ENCODE measurements at regions not wholly inside any gene's neighbourhood (a gene's known extent, or its start where the extent isn't known, plus 50 kb on each side); places are given as distances from the start of the nearest gene placed in this dataset.

DNA sequence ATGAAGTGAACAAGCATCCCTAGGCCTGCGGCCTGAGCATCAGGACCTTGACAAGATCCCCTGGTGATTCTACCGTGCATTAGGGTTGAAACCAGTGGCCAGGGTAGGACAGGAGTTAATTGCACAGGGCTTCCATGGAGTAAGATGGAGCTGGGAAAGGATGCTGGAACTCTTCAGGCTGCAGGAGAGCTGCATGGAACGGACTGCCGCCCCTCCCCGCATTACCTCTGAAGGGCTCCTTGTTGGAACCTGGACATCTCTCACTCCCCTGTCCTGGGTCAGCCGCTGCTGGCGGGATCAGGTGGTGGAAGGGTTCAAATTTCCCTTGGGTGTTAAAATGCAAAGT, 156.6 kb upstream of the ID2 start:
- H3K4me3 ChIP-seq (ENCODE audit: low read length), result no peak overlapping the region
- peaks cover 3% of the 10 kb centered on the region for H3K4me1 ChIP-seq (ENCODE audit: control insufficient read depth, insufficient read depth, low read length)
- peaks cover 20% of the 10 kb centered on the region for H3K27me3 ChIP-seq (ENCODE audit: control insufficient read depth, insufficient read depth, low read length)
- H3K36me3 ChIP-seq (ENCODE audit: insufficient read depth, low read length), result no peaks in the 10 kb centered on the region
- no peaks in the 10 kb centered on the region for H3K9me3 ChIP-seq (replicated peaks; ENCODE audit: low read length)
- no peak overlapping the region for H3K9ac ChIP-seq (ENCODE audit: low read depth, low read length)
- no peak overlapping the region for H3K4me2 ChIP-seq (ENCODE audit: low read length)

DNA sequence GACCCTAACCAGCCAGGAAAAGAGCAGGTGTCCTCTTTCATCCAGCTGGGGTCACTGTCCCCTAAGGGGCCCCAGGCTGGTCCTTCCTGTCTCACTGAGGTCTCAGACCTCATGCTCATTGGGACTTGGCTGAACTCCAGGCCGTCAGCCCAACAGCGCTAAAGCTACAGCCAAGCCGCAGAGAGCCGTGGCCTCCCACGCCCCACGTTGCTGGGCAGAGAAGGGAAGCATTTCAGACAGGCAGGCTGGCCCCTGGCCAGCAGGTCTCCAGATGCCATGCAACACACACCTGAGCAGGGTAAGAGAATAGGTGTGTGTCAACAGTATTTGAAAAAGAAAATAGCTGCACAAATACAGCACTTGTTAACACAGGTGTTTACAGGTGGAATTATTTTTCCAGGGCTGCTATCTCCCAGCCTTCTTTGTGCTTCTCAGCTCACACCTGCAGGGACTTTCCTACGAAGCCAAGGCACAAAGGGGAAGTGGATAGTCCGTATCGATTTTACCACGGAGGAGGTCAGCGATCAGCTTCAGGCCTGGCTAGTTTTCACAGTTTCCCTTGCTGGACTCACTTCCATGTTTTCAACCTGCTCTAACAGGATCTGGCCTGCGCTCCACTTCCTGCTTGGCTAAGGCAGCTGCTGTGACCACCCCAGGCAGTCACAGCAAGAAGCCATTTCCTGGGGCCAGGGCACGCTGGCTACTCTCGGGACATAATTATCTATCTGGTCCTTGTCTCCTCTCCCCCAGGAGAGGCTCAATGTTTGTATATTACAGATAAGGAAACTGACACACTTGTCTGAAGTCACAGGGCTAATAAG, 156.1 kb upstream of the ID2 start:
- Histone ChIP-seq H3K9me3 (replicated peaks; ENCODE audit: low read length) (no peaks in the 10 kb centered on the region), H3K36me3 (ENCODE audit: insufficient read depth, low read length) (no peaks in the 10 kb centered on the region), H3K4me3 (ENCODE audit: low read length) (no peak overlapping the region), H3K4me1 (ENCODE audit: control insufficient read depth, insufficient read depth, low read length) (peaks cover 3% of the 10 kb centered on the region), H3K27me3 (ENCODE audit: control insufficient read depth, insufficient read depth, low read length) (peaks cover 15% of the 10 kb centered on the region), H3K4me2 (ENCODE audit: low read length) (no peak overlapping the region), H3K9ac (ENCODE audit: low read depth, low read length) (no peak overlapping the region)

DNA sequence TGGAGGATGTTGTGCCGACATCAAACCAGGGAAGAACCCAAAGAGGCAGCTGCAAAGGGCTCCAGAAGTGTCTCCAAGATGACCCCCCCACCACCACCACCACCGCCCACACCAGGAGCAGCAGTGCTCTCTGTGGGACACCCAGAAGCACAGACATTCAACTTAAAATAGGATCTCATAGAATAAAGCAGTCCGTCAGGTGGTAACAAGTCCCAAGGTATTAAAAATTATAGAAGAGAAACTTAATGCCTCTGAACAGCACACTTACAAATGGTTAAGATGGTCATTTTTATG, 155.5 kb upstream of the ID2 start:
- Histone ChIP-seq H3K4me2 (ENCODE audit: low read length) (no peak overlapping the region), H3K36me3 (ENCODE audit: insufficient read depth, low read length) (no peaks in the 10 kb centered on the region), H3K9ac (ENCODE audit: low read depth, low read length) (no peak overlapping the region), H3K9me3 (replicated peaks; ENCODE audit: low read length) (peaks cover 3% of the 10 kb centered on the region), H3K27me3 (ENCODE audit: control insufficient read depth, insufficient read depth, low read length) (peaks cover 14% of the 10 kb centered on the region), H3K4me3 (ENCODE audit: low read length) (no peak overlapping the region), H3K4me1 (ENCODE audit: control insufficient read depth, insufficient read depth, low read length) (peaks cover 3% of the 10 kb centered on the region)

DNA sequence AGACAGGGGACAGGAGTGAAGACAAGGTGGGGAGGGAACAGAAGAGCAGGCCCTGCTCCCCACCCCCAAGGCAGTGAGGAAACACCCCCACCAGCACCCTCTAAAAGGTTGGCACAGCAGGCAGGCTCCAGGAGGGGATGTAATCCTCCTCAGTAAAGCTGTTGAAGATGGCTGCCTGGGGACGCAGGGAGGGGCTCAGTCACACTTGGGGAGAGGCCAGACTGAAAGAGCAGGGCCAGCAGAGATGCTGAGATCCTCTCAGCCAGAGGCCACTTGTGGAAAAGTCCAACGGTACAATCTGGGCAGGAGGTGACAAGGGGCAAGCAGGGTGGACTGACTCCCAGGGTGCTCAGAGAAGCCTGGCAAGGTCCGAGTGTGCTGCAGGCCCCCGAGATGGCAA, 154.8 kb upstream of the ID2 start:
- Histone ChIP-seq H3K27me3 (ENCODE audit: control insufficient read depth, insufficient read depth, low read length) (peaks cover 12% of the 10 kb centered on the region), H3K36me3 (ENCODE audit: insufficient read depth, low read length) (no peaks in the 10 kb centered on the region), H3K4me2 (ENCODE audit: low read length) (no peak overlapping the region), H3K4me3 (ENCODE audit: low read length) (no peak overlapping the region), H3K9me3 (replicated peaks; ENCODE audit: low read length) (peaks cover 9% of the 10 kb centered on the region), H3K9ac (ENCODE audit: low read depth, low read length) (no peak overlapping the region), H3K4me1 (ENCODE audit: control insufficient read depth, insufficient read depth, low read length) (peaks cover 3% of the 10 kb centered on the region)

DNA sequence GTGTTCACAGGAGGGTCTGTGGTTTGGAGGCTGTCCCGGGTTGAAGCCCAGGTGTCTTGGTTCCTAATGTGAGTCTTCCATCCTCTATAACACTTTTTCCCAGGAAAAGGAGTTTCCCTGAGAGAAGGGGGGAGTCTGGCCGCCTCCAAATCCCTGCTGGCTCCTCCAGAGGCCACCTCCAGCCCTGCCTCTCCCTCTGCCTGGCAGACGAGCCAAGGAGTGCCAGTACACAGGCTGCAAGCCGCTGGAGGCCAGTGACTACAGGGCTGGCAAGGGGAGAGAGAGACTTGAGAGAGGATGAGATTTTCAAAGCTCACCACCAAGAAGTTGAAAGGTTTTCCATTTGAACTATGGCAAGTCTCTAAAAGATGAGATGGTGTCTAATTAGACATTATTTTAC, 154.2 kb upstream of the ID2 start:
- no peak overlapping the region for H3K9ac ChIP-seq (ENCODE audit: low read depth, low read length)
- H3K27me3 ChIP-seq (ENCODE audit: control insufficient read depth, insufficient read depth, low read length), result peaks cover 12% of the 10 kb centered on the region
- H3K9me3 ChIP-seq (replicated peaks; ENCODE audit: low read length), result peaks cover 11% of the 10 kb centered on the region
- H3K4me3 ChIP-seq (ENCODE audit: low read length), result no peak overlapping the region
- no peaks in the 10 kb centered on the region for H3K36me3 ChIP-seq (ENCODE audit: insufficient read depth, low read length)
- no peak overlapping the region for H3K4me2 ChIP-seq (ENCODE audit: low read length)
- peaks cover 3% of the 10 kb centered on the region for H3K4me1 ChIP-seq (ENCODE audit: control insufficient read depth, insufficient read depth, low read length)

DNA sequence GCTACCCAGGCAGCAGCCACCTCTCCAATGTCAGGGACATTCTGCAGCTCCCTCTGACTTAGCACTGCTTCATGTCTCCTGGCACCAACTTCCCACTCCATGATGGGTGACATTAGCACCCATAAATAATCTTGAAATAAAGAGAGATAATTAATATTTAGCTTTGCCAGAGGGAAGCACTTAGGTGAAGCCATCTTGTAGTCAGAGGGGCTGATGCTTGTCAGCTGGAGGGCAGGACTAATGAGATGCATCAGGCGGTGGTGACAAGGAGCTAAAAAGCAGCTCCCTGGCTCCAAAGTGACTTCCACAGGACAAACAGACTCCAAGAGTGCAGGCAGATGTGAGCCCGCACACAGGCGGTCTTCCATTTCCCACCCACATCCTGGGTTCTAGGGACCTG, 153.0 kb upstream of the ID2 start:
- Histone ChIP-seq H3K27me3 (ENCODE audit: control insufficient read depth, insufficient read depth, low read length) (peaks cover 6% of the 10 kb centered on the region), H3K4me3 (ENCODE audit: low read length) (no peak overlapping the region), H3K4me2 (ENCODE audit: low read length) (no peak overlapping the region), H3K4me1 (ENCODE audit: control insufficient read depth, insufficient read depth, low read length) (peaks cover 3% of the 10 kb centered on the region), H3K36me3 (ENCODE audit: insufficient read depth, low read length) (no peaks in the 10 kb centered on the region), H3K9ac (ENCODE audit: low read depth, low read length) (no peak overlapping the region), H3K9me3 (replicated peaks; ENCODE audit: low read length) (peaks cover 11% of the 10 kb centered on the region)

DNA sequence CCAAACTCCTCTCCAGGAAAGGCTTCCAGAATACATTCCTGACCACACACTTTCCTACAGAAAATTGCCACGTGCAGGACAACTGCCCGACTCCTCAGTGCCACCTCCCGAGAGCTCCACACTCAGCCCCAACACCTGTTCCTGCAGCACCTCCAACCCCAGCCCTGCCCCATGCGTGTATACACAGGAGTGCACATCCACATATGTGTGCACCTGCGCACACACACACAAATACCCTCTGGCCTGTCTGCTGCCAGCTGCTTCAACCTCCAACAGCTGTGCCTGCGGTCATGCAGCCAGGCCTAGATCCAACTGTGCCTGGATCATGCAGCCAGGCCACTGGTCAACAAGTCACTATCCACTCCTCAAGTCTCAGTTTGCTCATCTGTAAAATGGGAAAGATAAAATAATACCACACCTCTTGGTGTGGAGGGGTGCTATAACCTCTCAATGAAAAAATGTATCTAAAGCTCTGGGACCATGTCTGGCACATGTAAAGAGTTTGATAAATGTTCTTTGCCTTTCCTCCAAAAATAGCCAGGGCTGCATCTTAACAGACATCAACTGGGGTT, 152.1 kb upstream of the ID2 start:
- H3K36me3 ChIP-seq (ENCODE audit: insufficient read depth, low read length), result no peaks in the 10 kb centered on the region
- peaks cover 6% of the 10 kb centered on the region for H3K27me3 ChIP-seq (ENCODE audit: control insufficient read depth, insufficient read depth, low read length)
- no peak overlapping the region for H3K9ac ChIP-seq (ENCODE audit: low read depth, low read length)
- no peak overlapping the region for H3K4me2 ChIP-seq (ENCODE audit: low read length)
- H3K4me1 ChIP-seq (ENCODE audit: control insufficient read depth, insufficient read depth, low read length), result peaks cover 5% of the 10 kb centered on the region
- H3K4me3 ChIP-seq (ENCODE audit: low read length), result no peak overlapping the region
- H3K9me3 ChIP-seq (replicated peaks; ENCODE audit: low read length), result peaks cover 11% of the 10 kb centered on the region

DNA sequence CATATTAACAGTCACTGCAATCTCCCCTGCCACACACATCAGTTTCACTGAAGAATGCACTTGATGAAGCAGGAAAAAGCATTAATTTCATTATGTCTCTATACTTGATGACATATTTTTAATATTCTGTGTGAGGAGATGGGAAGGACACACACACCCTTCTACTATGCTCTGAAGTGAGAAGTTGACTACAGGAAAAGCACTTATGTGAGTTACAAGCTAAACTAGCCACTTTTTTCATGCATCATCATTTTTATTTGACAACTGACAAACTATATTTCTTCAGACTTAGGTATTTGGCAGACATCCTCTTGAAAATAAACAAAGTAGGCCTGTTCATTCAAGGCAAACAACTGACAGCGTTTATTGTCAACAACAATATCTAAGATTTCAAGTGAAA, 150.4 kb upstream of the ID2 start:
- H3K9ac ChIP-seq (ENCODE audit: low read depth, low read length), result no peak overlapping the region
- no peak overlapping the region for H3K4me2 ChIP-seq (ENCODE audit: low read length)
- H3K4me3 ChIP-seq (ENCODE audit: low read length), result no peak overlapping the region
- peaks cover 9% of the 10 kb centered on the region for H3K4me1 ChIP-seq (ENCODE audit: control insufficient read depth, insufficient read depth, low read length)
- peaks cover 6% of the 10 kb centered on the region for H3K27me3 ChIP-seq (ENCODE audit: control insufficient read depth, insufficient read depth, low read length)
- peaks cover 11% of the 10 kb centered on the region for H3K9me3 ChIP-seq (replicated peaks; ENCODE audit: low read length)
- H3K36me3 ChIP-seq (ENCODE audit: insufficient read depth, low read length), result no peaks in the 10 kb centered on the region

DNA sequence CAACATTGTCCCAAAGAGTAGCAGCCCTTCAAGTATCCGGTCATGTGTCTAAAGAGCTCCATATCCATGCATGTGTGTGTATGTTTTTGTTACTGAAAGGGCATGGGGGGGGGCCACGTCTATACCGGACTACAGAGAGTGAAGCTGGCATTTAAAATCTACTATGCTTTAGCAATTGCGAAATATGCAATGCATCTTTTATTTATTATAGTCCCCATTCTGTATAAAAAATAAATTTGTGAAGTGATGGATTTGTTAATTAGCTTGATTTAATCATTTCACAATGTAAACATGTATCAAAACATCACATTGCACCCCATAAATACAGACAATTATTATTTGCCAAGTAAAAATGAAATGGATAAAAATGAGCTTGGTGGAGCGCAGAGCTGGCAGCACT, 149.4 kb upstream of the ID2 start:
- Histone ChIP-seq H3K4me2 (ENCODE audit: low read length) (no peak overlapping the region), H3K36me3 (ENCODE audit: insufficient read depth, low read length) (no peaks in the 10 kb centered on the region), H3K9me3 (replicated peaks; ENCODE audit: low read length) (peaks cover 11% of the 10 kb centered on the region), H3K4me3 (ENCODE audit: low read length) (no peak overlapping the region), H3K9ac (ENCODE audit: low read depth, low read length) (no peak overlapping the region), H3K4me1 (ENCODE audit: control insufficient read depth, insufficient read depth, low read length) (peaks cover 9% of the 10 kb centered on the region), H3K27me3 (ENCODE audit: control insufficient read depth, insufficient read depth, low read length) (peaks cover 4% of the 10 kb centered on the region)

DNA sequence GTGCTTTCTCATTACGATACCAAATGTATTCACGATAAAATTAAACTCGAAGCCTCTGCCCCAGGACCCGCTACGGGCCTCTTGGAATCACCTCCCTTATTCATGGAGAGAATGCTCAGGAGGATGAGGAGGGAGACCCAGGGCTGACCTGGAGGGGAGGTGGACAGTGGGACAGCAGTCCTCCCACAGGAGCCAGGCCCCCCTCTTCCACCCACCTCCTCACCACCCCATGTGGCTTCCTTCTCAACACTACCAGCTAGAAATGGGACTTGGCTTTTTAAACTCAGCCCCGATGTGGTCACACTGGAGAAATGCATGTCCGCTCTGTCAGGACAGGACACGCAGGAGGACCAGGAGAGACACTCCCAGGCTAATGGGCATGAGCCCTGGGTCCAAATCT, 147.9 kb upstream of the ID2 start:
- no peaks in the 10 kb centered on the region for H3K36me3 ChIP-seq (ENCODE audit: insufficient read depth, low read length)
- no peaks in the 10 kb centered on the region for H3K27me3 ChIP-seq (ENCODE audit: control insufficient read depth, insufficient read depth, low read length)
- H3K4me2 ChIP-seq (ENCODE audit: low read length), result no peak overlapping the region
- peaks cover 9% of the 10 kb centered on the region for H3K4me1 ChIP-seq (ENCODE audit: control insufficient read depth, insufficient read depth, low read length)
- H3K9ac ChIP-seq (ENCODE audit: low read depth, low read length), result no peak overlapping the region
- peaks cover 11% of the 10 kb centered on the region for H3K9me3 ChIP-seq (replicated peaks; ENCODE audit: low read length)
- H3K4me3 ChIP-seq (ENCODE audit: low read length), result no peak overlapping the region

DNA sequence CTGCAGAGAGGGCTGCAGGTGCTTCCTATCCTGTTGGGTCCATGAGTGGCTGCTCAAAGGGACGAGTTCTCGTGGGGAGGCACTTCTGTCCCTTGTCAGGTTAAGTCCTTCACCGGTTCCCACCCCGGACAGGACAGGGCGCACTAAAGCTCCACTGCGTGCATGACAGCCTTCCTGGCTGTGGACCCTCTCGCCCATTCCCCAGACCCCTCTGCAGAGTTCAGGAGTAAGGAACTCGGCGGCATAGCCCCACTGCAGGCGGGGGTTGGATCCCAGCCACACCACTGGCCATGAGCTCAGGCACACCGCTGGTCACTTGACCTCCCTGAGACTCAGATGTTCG, 147.5 kb upstream of the ID2 start:
- Histone ChIP-seq H3K9me3 (replicated peaks; ENCODE audit: low read length) (peaks cover 11% of the 10 kb centered on the region), H3K4me2 (ENCODE audit: low read length) (no peak overlapping the region), H3K9ac (ENCODE audit: low read depth, low read length) (no peak overlapping the region), H3K4me1 (ENCODE audit: control insufficient read depth, insufficient read depth, low read length) (peaks cover 9% of the 10 kb centered on the region), H3K36me3 (ENCODE audit: insufficient read depth, low read length) (no peaks in the 10 kb centered on the region), H3K27me3 (ENCODE audit: control insufficient read depth, insufficient read depth, low read length) (no peaks in the 10 kb centered on the region), H3K4me3 (ENCODE audit: low read length) (no peak overlapping the region)

DNA sequence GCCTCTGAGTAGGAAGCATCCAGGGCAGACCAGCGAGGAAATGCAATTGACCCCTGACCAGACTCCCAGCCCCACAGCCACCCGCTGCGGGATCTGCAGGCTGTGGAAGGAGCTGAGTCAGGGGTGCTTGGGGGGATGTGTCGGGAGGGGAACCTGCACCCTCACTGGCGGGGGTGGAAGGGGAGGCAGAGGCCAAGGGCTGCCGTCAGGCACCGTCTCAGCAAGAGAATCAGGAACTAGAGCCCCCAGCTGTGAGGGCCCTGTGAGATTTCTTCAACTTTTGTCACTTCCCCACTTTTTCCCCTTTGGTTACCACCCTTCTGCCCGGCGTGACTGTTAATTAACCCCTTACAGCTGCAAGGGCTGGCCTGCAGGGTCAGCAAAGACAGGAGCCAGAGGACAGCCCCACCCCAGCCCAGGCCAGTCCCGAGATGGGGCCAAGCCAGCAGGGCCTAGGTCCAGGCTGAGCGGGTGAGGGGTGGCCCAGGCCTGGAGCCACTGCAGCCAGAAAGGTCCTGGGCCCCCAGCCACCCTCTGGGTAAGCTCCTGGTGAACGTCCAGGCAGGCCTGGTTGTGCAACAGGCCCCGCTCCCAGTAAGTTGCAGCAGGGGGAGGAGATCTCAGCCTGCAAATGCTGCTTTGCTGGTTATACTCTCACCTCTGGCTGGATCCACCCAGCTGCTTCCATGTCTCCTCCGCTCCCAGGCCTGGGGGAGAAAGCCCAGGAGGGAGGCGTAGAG, 147.0 kb upstream of the ID2 start:
- no peak overlapping the region for H3K9ac ChIP-seq (ENCODE audit: low read depth, low read length)
- H3K4me3 ChIP-seq (ENCODE audit: low read length), result no peak overlapping the region
- H3K27me3 ChIP-seq (ENCODE audit: control insufficient read depth, insufficient read depth, low read length), result no peaks in the 10 kb centered on the region
- no peak overlapping the region for H3K4me2 ChIP-seq (ENCODE audit: low read length)
- H3K9me3 ChIP-seq (replicated peaks; ENCODE audit: low read length), result peaks cover 11% of the 10 kb centered on the region
- H3K36me3 ChIP-seq (ENCODE audit: insufficient read depth, low read length), result no peaks in the 10 kb centered on the region
- H3K4me1 ChIP-seq (ENCODE audit: control insufficient read depth, insufficient read depth, low read length), result peaks cover 9% of the 10 kb centered on the region

All from skeletal muscle satellite cell (primary cell).